NOMO-1 treated with DMSO at 0.1 percent for 48 hours (cell line): ENCODE measurements at regions not wholly inside any gene's neighbourhood (a gene's known extent, or its start where the extent isn't known, plus 50 kb on each side); places are given as distances from the start of the nearest gene placed in this dataset.
"Not testable (repeated sequence)": the region's sequence is repeated elsewhere in the genome, so short reads cannot be mapped to it uniquely, and the experiment has no call there.

ENCODE experiments used
- DNase-seq: peaks from one replicate; lab custom pipeline; 2025; ENCODE audit not compliant: unreplicated experiment; lab: John Stamatoyannopoulos, UW

- no peak for DNase-seq
Observed at GRCh38 chr14:21802441-21802840, 128.8 kb upstream of the OR4E1 start.

GRCh38 chr14:21796916-21797315 is 123.3 kb upstream of the OR4E1 start:
- DNase-seq: no peak

GRCh38 chr14:21795456-21795855 is 121.8 kb upstream of the OR4E1 start:
- no peak for DNase-seq

- no peak for DNase-seq
Observed at GRCh38 chr14:21791749-21792148, 118.1 kb upstream of the OR4E1 start.

GRCh38 chr14:21788687-21789086 is 115.1 kb upstream of the OR4E1 start:
- not testable (repeated sequence) for DNase-seq

- not testable (repeated sequence) for DNase-seq
Observed at GRCh38 chr14:21787242-21787641, 113.6 kb upstream of the OR4E1 start.

- no peak for DNase-seq
Observed at GRCh38 chr14:21781543-21781942, 107.9 kb upstream of the OR4E1 start.

GRCh38 chr14:21780429-21781084 is 106.9 kb upstream of the OR4E1 start:
- no peak for DNase-seq

- no peak for DNase-seq
Observed at GRCh38 chr14:21771671-21772070, 98.1 kb upstream of the OR4E1 start.

GRCh38 chr14:21768875-21769257 is 95.2 kb upstream of the OR4E1 start:
- DNase-seq: no peak

GRCh38 chr14:21768116-21768874 is 94.7 kb upstream of the OR4E1 start:
- no peak for DNase-seq

- not testable (repeated sequence) for DNase-seq
Observed at GRCh38 chr14:21760360-21760759, 86.7 kb upstream of the OR4E1 start.

- no peak for DNase-seq
Observed at GRCh38 chr14:21749306-21749868, 75.8 kb upstream of the OR4E1 start.

GRCh38 chr14:21748869-21749303 is 75.3 kb upstream of the OR4E1 start:
- DNase-seq: peak; percentile 17

- DNase-seq: no peak
Observed at GRCh38 chr14:21735639-21736307, 62.2 kb upstream of the OR4E1 start.

GRCh38 chr14:21735200-21735599 is 61.6 kb upstream of the OR4E1 start:
- no peak for DNase-seq

- DNase-seq: peak; percentile 38
Observed at GRCh38 chr14:21734457-21735074, 60.9 kb upstream of the OR4E1 start.

GRCh38 chr14:21729703-21730233 is 56.1 kb upstream of the OR4E1 start:
- no peak for DNase-seq

- DNase-seq: no peak
Observed at GRCh38 chr14:21725250-21725649, 51.6 kb upstream of the OR4E1 start.

GRCh38 chr14:21724090-21724973 is 50.7 kb upstream of the OR4E1 start:
- no peak for DNase-seq
